GM12892 (cell line): ENCODE measurements at regions not wholly inside any gene's neighbourhood (a gene's known extent, or its start where the extent isn't known, plus 50 kb on each side); places are given as distances from the start of the nearest gene placed in this dataset.

Experiments used
- POLR2A ChIP-seq: IDR thresholded peaks from 2 replicates; pipeline ENCODE4 v1.6.1; 2011; ENCODE audit warnings: low read depth, low read length, control low read depth
- POLR2AphosphoS5 ChIP-seq: IDR thresholded peaks from 2 replicates; pipeline ENCODE4 v1.6.1; 2011; ENCODE audit warnings: low read depth, low read length, control low read depth

- TF ChIP-seq POLR2A, result no peak
- TF ChIP-seq POLR2AphosphoS5, result no peak
These were observed 194.9 kb upstream of the CHAC2 start for GRCh38 chr2:53572696-53573095.
